Ascending aorta (tissue), 2 donors: ENCODE measurements at regions not wholly inside any gene's neighbourhood (a gene's known extent, or its start where the extent isn't known, plus 50 kb on each side); places are given as distances from the start of the nearest gene placed in this dataset.
"Not testable (repeated sequence)": the region's sequence is repeated elsewhere in the genome, so short reads cannot be mapped to it uniquely, and the experiment has no call there.

Source experiments
- DNase-seq, 2 donors: peaks; one replicate each; pipeline ENCODE4 v3.0.0-alpha.2; 2019; ENCODE audit warnings: low spot score in 2 of 2
- H3K27ac ChIP-seq, 2 donors: fragments of 200-600 bp; sonication (generic); one replicate each; pipeline ENCODE4 v1.5.1; 2016 to 2017; ENCODE audit warnings: mild to moderate bottlenecking in 1 of 2
- H3K27me3 ChIP-seq: fragments of 200-600 bp; sonication (generic); one replicate; pipeline ENCODE4 v1.5.1; 2017
- H3K36me3 ChIP-seq, 2 donors: fragments of 200-600 bp; sonication (generic); one replicate each; pipeline ENCODE4 v1.5.1; 2016
- H3K4me1 ChIP-seq, 2 donors: fragments of 200-600 bp; sonication (generic); one replicate each; pipeline ENCODE4 v1.5.1; 2016 to 2017; ENCODE audit warnings: mild to moderate bottlenecking in 1 of 2
- H3K4me3 ChIP-seq, 2 donors: fragments of 200-600 bp; sonication (generic); one replicate each; pipeline ENCODE4 v1.5.1; 2016 to 2017; ENCODE audit warnings: mild to moderate bottlenecking in 1 of 2
- H3K9me3 ChIP-seq, 2 donors: fragments of 200-600 bp; sonication (generic); one replicate each; pipeline ENCODE4 v1.5.1; 2016
- intact Hi-C: fragments of 100-400 bp; cut with DNase I; formaldehyde crosslinking; loops from one replicate; pipeline ENCODE4 v1.15.1; 2023
- TF ChIP-seq, protein P1 (sequence below), 3 experiments: fragments of 200-600 bp in 2 of 3; fragments of 450-650 bp in 1 of 3; sonication (generic) in 2 of 3; IDR thresholded peaks; one replicate each; pipeline ENCODE4 v1.5.1; 2016 to 2019; ENCODE audit warnings: antibody characterized with exemption in 3 of 3, mild to moderate bottlenecking in 1 of 3, moderate library complexity in 1 of 3

DNA sequence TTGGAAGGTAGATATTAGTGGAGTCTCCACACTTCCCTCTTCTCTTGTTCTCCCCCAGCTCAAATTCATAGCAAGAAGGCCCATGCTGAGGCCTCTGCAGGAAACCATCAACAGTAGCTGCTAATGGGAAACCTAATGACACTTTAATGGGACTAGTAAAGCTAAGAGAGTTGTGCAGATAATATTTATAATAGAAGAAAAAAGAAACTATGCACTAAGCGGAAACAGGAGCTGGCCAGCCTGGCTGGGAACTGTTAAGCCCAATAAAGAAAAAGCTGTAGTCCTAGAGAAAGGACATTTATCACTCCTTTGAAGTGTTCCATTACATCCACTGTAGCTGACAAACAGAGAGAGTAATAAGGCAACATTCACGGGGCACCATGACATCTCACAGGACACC is 229.6 kb downstream of the IGSF11 start:
- DNase-seq, result no peak
- TF ChIP-seq, protein P1, sequence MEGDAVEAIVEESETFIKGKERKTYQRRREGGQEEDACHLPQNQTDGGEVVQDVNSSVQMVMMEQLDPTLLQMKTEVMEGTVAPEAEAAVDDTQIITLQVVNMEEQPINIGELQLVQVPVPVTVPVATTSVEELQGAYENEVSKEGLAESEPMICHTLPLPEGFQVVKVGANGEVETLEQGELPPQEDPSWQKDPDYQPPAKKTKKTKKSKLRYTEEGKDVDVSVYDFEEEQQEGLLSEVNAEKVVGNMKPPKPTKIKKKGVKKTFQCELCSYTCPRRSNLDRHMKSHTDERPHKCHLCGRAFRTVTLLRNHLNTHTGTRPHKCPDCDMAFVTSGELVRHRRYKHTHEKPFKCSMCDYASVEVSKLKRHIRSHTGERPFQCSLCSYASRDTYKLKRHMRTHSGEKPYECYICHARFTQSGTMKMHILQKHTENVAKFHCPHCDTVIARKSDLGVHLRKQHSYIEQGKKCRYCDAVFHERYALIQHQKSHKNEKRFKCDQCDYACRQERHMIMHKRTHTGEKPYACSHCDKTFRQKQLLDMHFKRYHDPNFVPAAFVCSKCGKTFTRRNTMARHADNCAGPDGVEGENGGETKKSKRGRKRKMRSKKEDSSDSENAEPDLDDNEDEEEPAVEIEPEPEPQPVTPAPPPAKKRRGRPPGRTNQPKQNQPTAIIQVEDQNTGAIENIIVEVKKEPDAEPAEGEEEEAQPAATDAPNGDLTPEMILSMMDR (IDR thresholded peaks at IDR 0.05), result no peak
- H3K36me3 ChIP-seq, result no peaks in the 10 kb centered on the region
- no peaks in the 10 kb centered on the region for H3K9me3 ChIP-seq
- no peak overlapping the region for H3K4me3 ChIP-seq
- no peaks in the 10 kb centered on the region for H3K27me3 ChIP-seq
- intact Hi-C loops, result no loop called here
- H3K4me1 ChIP-seq, result no peaks in the 10 kb centered on the region
- no peak overlapping the region for H3K27ac ChIP-seq

DNA sequence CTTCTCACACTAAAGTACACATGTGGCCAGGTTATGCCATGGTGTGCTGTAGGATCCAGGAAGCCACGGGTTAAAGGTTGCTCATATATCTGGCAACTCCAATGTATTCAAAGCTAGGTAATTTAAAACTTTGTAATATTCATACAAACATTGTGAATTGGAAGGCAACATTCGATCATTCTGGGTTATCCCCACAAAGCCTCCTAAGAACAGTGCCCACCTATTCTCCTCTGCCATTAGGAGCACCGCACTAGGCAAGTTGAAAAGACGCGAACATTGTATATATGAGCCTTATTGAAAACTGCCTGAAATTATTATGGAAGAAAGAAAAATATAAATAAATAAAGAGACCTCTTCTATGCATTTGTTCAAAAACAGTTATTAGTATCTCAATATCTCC is 228.2 kb downstream of the IGSF11 start:
- H3K4me3 ChIP-seq, result no peak overlapping the region
- no peaks in the 10 kb centered on the region for H3K27me3 ChIP-seq
- no peaks in the 10 kb centered on the region for H3K9me3 ChIP-seq
- intact Hi-C loops, result no loop called here
- H3K27ac ChIP-seq, result no peak overlapping the region
- no peak for DNase-seq
- H3K36me3 ChIP-seq, result no peaks in the 10 kb centered on the region
- TF ChIP-seq, protein P1 (IDR thresholded peaks at IDR 0.05), result no peak
- no peaks in the 10 kb centered on the region for H3K4me1 ChIP-seq

DNA sequence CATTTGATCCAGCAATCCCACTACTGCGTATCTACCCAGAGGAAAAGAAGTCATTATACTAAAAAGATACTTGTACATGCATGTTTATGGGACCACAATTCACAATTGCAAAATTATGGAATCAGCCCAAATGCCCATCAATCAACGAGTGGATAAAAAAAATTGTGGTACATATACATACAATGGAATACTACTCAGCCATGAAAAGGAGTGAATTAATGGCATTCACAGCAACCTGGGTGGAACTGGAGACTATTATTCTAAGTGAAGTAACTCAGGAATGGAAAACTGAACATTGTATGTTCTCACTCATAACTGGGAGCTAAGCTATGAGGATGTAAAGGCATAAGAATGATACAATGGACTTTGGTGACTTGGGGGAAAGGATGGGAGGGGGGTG is 227.3 kb downstream of the IGSF11 start:
- H3K4me3 ChIP-seq, H3K36me3 ChIP-seq, intact Hi-C loops, DNase-seq, H3K27ac ChIP-seq, H3K9me3 ChIP-seq, H3K4me1 ChIP-seq, H3K27me3 ChIP-seq: not testable (repeated sequence)

DNA sequence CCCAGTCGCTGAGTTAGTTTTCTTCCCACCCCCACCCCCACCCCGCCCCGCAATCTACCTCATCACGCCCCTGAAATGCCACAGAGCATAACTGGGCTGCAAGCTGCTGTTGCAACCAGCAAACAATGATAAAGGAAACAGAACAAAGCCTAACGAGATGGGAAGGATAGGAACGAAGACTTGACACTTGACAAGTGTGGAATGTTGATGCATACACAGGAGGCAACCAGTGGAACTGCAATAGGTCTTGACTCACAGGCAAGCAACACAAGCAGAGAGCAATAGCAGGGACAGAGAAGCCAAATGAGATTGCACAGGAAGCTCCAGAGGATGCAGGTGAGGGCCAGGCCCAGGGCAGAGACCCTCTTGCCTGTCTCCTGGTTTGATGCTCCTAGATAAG is 225.9 kb downstream of the IGSF11 start:
- Histone ChIP-seq H3K36me3 (no peaks in the 10 kb centered on the region), H3K9me3 (no peaks in the 10 kb centered on the region), H3K4me3 (no peak overlapping the region), H3K27ac (no peak overlapping the region), H3K4me1 (no peaks in the 10 kb centered on the region), H3K27me3 (no peaks in the 10 kb centered on the region)
- no peak for DNase-seq
- intact Hi-C loops, result no loop called here
- TF ChIP-seq, protein P1 (IDR thresholded peaks at IDR 0.05), result no peak

DNA sequence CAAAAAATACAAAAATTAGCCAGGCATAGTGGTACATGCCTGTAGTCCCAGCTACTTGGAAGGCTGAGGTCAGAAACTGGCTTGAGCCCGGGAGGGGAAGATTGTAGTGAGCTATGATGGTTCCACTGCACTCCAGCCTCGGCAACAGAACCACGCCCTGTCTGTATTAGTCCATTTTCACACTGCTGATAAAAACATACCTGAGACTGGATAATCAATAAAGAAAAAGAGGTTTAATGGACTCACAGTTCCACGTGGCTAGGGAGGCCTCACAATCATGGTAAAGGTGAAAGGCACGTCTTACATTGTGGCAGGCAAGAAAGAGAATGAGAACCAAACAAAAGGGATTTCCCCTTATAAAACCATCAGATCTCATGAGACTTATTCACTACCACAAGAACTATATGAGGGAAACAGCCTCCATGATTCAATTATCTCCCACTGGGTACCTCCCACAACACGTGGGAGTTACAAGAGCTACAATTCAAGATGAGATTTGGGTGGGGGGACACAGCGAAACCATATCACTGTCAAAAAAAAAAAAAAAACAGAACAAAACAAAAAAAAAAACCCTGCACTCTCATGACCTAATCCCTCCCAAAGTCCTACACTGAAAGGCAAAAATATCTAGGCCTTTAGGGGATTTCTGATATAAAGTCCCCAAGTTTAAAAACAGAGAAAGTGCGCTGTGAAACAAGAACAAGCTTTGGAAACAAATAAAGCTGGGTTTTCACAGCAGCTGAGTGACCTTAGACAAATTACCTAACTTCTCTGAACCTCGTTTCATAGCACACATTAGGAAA is 224.7 kb downstream of the IGSF11 start:
- no peak for DNase-seq
- TF ChIP-seq, protein P1 (IDR thresholded peaks at IDR 0.05), result no peak
- Histone ChIP-seq H3K4me3 (no peak overlapping the region), H3K27me3 (no peaks in the 10 kb centered on the region), H3K36me3 (no peaks in the 10 kb centered on the region), H3K9me3 (no peaks in the 10 kb centered on the region), H3K4me1 (no peaks in the 10 kb centered on the region), H3K27ac (no peak overlapping the region)
- intact Hi-C loops, result no loop called here

DNA sequence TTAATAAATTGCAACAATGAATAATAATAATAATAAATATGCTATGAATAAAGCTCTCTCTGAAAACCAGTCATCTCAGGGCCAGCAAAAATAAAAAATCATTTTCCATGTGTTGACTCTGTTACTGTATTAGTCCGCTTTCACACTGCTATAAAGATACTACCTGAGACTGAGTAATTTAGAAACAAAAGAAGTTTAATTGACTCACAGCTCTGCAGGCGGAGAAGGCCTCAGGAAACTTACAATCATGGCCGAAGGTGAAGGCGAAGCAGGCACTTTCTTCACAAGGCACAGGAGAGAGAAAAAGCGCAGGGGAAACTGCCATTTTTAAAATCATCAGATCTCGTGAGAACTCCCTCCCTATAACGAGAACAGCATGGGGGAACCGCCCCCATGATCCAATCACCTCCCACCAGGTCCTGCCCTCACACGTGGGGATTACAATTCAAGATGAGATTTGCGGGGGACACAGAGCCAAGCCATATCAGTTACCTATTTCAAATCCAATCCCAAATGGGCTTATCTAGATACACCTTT is 224.1 kb downstream of the IGSF11 start:
- H3K4me1 ChIP-seq, result no peaks in the 10 kb centered on the region
- no peak overlapping the region for H3K4me3 ChIP-seq
- intact Hi-C loops, result no loop called here
- TF ChIP-seq, protein P1 (IDR thresholded peaks at IDR 0.05), result no peak
- DNase-seq, result no peak
- no peaks in the 10 kb centered on the region for H3K27me3 ChIP-seq
- H3K36me3 ChIP-seq, result no peaks in the 10 kb centered on the region
- H3K27ac ChIP-seq, result no peak overlapping the region
- H3K9me3 ChIP-seq, result no peaks in the 10 kb centered on the region
